GM18508 (cell line): ENCODE measurements at regions not wholly inside any gene's neighbourhood (a gene's known extent, or its start where the extent isn't known, plus 50 kb on each side); places are given as distances from the start of the nearest gene placed in this dataset.

Source experiments
- ATAC-seq: cut with Tn5 transposase; IDR thresholded peaks from one replicate; pipeline ENCODE4 v1.9.1; 2021; ENCODE audit warnings: moderate number of reproducible peaks; ENCODE audit not compliant: insufficient read depth, unreplicated experiment

GRCh38 chr10:59073456-59074053, 102.9 kb upstream of the PHYHIPL start:
- no peak for ATAC-seq

DNA sequence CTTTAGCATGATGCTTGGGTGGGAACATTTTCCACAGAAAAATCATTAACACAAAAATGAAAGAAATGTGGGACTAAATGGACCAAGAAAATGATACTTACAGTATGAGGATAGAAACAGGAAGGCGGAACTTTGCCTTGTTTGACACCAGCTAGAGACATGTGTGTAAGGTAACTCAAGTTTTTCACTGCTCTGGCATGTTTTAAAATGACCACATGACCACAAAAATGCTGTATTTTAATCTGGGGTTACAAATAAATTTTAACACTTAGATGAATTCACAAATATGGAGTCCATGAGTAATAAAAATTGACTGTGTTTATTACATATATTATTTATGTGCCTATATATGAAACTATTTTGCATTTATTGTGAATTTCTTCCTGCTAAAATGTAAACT, 100.9 kb upstream of the PHYHIPL start:
- ATAC-seq = no peak

- ATAC-seq = no peak
These were observed 98.6 kb upstream of the PHYHIPL start for GRCh38 chr10:59077855-59078254.

DNA sequence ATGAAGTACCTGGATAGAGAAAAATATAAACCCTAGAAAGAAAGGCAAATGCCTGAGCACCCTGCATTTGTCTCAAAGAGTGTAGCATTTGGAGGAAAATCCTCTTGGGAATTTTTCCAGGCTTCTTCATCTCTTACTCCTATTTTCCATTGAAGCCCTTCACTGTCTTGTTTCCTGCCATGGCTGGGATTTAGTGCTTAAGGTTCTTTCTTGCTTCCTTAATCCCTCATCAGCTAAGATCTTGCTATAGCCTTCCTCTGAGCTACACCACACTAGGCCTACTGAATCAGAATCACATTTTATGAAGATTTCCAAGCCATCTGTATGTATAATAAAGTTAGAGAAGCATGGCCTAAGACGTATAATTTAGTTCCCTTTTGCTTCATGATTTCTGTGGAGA, 97.5 kb upstream of the PHYHIPL start:
- ATAC-seq = no peak

DNA sequence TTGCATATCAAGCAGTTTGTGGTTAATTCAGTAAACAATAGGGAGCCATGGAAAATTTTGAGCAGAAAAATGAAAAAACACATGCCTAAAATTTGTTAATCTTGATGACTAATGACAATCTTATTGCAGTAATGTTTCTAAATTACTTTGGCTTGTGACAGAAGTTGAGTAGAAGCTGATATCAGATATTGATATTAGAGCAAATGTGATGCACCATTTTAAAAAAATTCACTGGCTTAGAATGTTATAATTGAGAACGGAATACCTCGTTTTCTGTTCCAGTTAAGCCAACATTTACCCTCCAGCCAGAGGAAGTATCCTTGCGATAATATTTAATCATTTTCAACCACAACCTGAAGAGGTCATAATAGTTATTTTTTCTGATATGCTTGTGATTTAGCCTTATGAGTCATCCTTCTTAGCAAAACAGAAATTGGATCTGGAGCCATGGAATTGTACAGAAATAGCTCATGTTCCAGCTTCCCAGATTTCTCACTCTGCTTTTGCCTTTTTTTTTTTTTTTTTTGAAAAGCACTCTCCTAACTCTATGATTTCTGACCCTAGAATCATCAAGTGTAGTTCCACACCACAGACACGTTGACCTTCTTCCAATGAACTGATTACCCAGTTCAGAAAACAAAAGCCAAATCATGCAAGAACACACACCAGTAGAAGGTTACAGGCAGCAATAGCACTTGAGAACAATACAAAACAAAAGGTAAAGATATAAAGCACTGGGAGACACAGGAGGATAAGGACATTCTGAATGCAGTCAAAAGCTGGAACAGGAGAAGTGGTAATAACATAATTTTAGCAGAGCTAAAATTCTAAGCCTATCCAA, 96.8 kb upstream of the PHYHIPL start:
- no peak for ATAC-seq

DNA sequence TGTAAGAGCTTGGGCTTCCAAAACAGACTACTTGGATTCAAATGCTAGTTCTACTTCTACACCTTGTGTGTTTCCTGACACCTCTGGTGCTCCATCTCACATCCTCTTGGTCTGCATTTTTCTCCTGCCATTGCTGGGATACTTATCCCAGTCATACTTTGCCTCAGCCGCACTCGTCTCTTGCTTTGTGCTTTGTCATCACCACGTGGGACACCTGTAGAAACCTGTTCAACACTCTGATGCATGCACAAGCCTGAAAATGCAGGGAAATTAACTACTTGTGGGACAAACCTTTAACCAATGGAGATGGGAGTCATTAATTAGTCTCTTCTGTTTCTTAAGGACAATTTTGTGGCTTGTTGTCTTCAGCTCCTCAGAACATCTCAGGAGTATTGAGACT, 94.2 kb upstream of the PHYHIPL start:
- no peak for ATAC-seq

DNA sequence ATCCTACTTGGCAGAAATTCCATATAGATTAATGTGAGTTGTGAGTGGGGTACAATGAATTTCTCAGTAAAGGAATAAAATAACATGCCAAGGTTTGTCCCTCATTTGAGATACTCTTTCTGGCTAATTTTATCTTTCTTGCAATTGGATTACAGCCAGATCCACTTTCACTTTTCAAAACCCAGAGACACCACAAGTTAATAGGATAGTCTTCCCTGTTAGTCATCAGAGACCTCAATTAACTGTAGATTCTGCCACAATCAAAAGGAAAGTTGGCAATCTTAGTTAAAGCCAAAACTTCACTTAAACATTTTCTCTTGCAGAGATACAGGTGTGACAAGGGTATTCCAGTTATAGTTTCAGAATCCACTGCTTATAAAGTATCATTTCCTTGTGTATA, 91.4 kb upstream of the PHYHIPL start:
- ATAC-seq = no peak

- ATAC-seq = no peak
These were observed 90.5 kb upstream of the PHYHIPL start for GRCh38 chr10:59085711-59086502.

- ATAC-seq = no peak
These were observed 89.0 kb upstream of the PHYHIPL start for GRCh38 chr10:59087486-59087885.

- ATAC-seq = no peak
These were observed 87.4 kb upstream of the PHYHIPL start for GRCh38 chr10:59088912-59089573.

DNA sequence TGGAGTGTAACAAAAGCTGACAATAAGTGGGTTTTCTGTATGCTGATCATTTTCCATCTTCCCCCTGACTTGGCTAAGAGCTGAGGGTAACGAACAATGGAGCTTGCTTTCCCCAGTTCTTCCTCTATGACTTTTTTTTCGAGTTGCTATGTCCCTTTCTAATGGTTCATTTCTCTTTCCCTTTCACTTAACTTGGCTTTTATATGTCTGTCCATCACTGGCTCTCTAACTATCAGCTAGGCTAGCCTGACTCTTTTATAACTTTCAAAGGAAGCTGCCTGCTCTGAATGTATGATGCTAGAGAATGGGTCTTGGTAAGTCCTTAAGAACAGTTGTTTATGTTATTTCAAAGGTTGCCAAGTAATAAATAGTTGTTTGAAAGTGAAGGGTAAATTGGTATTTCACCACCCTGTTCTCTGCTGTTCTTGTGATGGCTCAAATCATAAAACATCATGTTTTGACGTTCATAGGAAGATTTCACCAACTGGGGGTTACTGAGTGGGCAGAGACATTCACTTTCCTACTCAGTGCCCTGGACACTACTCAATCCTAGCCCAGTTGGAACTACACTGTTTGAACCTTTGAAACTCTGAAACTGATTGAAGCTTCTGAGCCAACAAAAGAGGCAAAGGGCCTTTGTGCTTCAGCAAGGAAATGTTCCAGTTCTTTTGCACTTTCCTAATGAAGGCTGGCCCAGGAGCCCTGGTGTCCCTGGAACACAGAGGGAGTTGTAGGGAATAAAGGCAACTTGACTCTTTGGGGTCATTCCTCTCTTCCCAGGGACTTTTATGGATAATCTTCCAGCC, 85.4 kb upstream of the PHYHIPL start:
- ATAC-seq = no peak

GRCh38 chr10:59093461-59093860, 83.0 kb upstream of the PHYHIPL start:
- ATAC-seq = no peak

GRCh38 chr10:59096631-59097030, 79.8 kb upstream of the PHYHIPL start:
- no peak for ATAC-seq

- no peak for ATAC-seq
These were observed 78.1 kb upstream of the PHYHIPL start for GRCh38 chr10:59098387-59098786.

DNA sequence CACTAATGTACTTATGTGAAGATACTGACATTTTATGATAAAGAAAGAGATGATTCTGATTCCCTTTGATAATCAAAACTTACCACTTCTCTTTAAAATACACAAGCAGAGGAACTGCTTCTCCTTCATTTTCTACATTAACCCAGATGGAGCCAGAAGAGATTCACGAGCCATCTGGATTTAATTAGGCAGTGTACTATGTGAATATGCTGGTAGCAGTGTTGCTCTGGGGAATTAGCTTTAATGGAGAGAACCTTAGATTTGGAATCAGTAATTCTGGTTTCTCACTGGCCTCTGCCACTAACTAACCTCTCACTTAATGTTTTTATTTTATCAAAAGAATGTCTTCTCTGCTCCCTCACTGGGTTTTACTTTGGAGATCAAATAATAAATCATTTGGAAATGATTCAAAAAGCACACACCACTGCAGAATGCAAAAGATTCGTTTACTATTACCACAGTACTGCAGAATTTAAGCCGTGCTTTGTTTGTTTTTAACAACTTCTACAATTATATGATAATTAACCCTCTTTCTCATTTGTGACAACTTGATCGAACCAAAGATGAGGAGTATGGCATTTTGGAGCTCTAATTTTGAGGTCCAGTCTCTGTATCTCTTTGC, 77.5 kb upstream of the PHYHIPL start:
- no peak for ATAC-seq

DNA sequence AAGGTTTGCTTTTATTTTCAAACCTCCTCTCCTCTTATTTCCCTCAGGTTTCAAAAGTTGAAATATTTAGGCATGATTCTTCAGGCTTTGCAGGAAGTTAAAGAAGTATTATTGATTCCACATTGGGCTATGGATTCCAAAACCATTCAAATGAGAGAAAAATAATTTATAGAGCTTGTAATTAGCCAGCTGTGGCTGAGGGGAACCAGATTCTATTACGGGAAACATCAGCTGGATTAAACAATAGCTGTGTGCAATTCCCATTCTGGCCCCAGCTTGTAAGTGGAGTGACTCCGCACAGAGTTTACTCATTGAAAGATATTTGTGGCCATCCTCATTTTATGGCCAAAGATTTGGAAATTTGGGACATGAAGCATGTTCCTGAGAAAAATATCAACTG, 77.0 kb upstream of the PHYHIPL start:
- ATAC-seq = no peak

DNA sequence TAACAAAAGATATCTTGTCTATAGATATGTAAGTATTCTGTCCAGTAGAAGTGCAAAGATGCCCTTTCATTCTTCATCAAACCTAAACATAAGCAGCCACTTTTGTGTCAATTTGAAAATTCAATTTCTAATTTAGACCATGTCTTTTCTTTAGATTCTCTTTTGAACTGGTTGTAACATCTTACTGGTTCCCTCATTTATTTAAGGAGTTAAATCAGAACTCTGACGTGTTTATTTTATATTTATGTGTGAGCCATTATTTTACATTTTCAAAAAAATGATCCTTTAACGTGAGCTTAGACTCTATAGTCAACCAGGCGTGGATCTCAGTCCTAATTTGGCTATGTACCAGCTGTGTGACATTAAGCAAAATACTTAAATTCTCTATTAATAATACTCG, 74.0 kb upstream of the PHYHIPL start:
- ATAC-seq = no peak

DNA sequence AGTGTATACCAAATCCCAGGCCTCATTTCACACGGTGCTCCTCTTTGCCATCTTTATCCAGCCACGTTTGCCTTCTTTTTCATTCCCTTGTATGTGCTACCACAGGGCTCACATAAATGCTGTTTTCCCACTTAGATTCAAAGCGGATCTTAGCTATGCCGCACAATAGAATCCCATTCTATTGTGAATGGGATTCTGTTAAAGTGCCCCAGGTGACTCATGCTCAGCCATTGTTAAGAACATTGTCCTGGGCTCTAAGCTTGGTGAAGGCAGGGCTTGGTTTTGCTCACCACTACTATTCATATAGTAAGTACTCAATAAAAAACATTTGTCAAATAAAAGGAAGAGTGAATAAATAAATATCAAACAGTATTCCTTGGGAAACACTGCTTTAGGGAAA, 72.3 kb upstream of the PHYHIPL start:
- ATAC-seq = no peak

- ATAC-seq = no peak
These were observed 70.0 kb upstream of the PHYHIPL start for GRCh38 chr10:59106441-59106840.

GRCh38 chr10:59107147-59107546, 69.3 kb upstream of the PHYHIPL start:
- no peak for ATAC-seq
